Epithelial cell of esophagus (primary cell): ENCODE measurements at regions not wholly inside any gene's neighbourhood (a gene's known extent, or its start where the extent isn't known, plus 50 kb on each side); places are given as distances from the start of the nearest gene placed in this dataset.

Source experiments
- DNase-seq: peaks from one replicate; pipeline ENCODE4 v3.0.0; 2010; ENCODE audit warnings: low read depth
- H3K4me3 ChIP-seq: 2 replicates; pipeline ENCODE4 v1.5.1; 2011; ENCODE audit warnings: mild to moderate bottlenecking, low read length, control low read depth
- CTCF ChIP-seq: IDR thresholded peaks from 2 replicates; pipeline ENCODE4 v1.5.1; 2011; ENCODE audit warnings: low read depth, mild to moderate bottlenecking, low read length, control low read depth, inconsistent platforms; ENCODE audit not compliant: insufficient read depth; ENCODE audit errors: missing control alignments

- DNase-seq: no peak
- no peak for TF ChIP-seq CTCF
- H3K4me3 ChIP-seq: no peak overlapping the region
Measured at GRCh38 chr10:117675514-117676055, 133.0 kb downstream of the EMX2 start.

GRCh38 chr10:117677239-117677638 is 134.7 kb downstream of the EMX2 start:
- no peak overlapping the region for H3K4me3 ChIP-seq
- peak; percentile 49 for DNase-seq
- no peak for TF ChIP-seq CTCF

- TF ChIP-seq CTCF: no peak
- no peak for DNase-seq
- no peak overlapping the region for H3K4me3 ChIP-seq
Measured at GRCh38 chr10:117677890-117678500, 135.4 kb downstream of the EMX2 start.

- DNase-seq: no peak
- H3K4me3 ChIP-seq: no peak overlapping the region
- TF ChIP-seq CTCF: no peak
Measured at GRCh38 chr10:117680601-117681000, 138.1 kb downstream of the EMX2 start.

GRCh38 chr10:117681104-117681503 is 138.6 kb downstream of the EMX2 start:
- DNase-seq: no peak
- H3K4me3 ChIP-seq: no peak overlapping the region
- no peak for TF ChIP-seq CTCF

- H3K4me3 ChIP-seq: no peak overlapping the region
- no peak for TF ChIP-seq CTCF
- no peak for DNase-seq
Measured at GRCh38 chr10:117684046-117684610, 141.6 kb downstream of the EMX2 start.

GRCh38 chr10:117684672-117685211 is 142.2 kb downstream of the EMX2 start:
- peak; percentile 25 for DNase-seq
- no peak overlapping the region for H3K4me3 ChIP-seq
- TF ChIP-seq CTCF: no peak
